HEK293T (cell line): ENCODE measurements at regions not wholly inside any gene's neighbourhood (a gene's known extent, or its start where the extent isn't known, plus 50 kb on each side); places are given as distances from the start of the nearest gene placed in this dataset.

Source experiments
- BHLHE40 ChIP-seq: fragments of 450-650 bp; IDR thresholded peaks from 2 replicates; pipeline ENCODE4 v1.6.1; 2016; ENCODE audit warnings: mild to moderate bottlenecking, moderate library complexity, borderline replicate concordance
- FOXA1 ChIP-seq: fragments of 450-650 bp; IDR thresholded peaks from 2 replicates; pipeline ENCODE4 v1.6.1; 2016; ENCODE audit warnings: mild to moderate bottlenecking
- FOXK2 ChIP-seq: fragments of 450-650 bp; IDR thresholded peaks from 2 replicates; pipeline ENCODE4 v1.6.1; 2016; ENCODE audit warnings: mild to moderate bottlenecking
- FOXM1 ChIP-seq: fragments of 450-650 bp; IDR thresholded peaks from 2 replicates; pipeline ENCODE4 v1.6.1; 2017; ENCODE audit warnings: mild to moderate bottlenecking, borderline replicate concordance
- HDGF ChIP-seq: fragments of 450-650 bp; IDR thresholded peaks from 2 replicates; pipeline ENCODE4 v1.6.1; 2017; ENCODE audit warnings: antibody characterized with exemption, borderline replicate concordance
- NFRKB ChIP-seq: fragments of 450-650 bp; IDR thresholded peaks from 2 replicates; pipeline ENCODE4 v1.6.1; 2016; ENCODE audit warnings: mild to moderate bottlenecking, moderate library complexity
- SP1 ChIP-seq: fragments of 450-650 bp; IDR thresholded peaks from 2 replicates; pipeline ENCODE4 v1.6.1; 2017
- SUZ12 ChIP-seq: fragments of 450-650 bp; IDR thresholded peaks from 2 replicates; pipeline ENCODE4 v1.6.1; 2016; ENCODE audit warnings: mild to moderate bottlenecking
- TARDBP ChIP-seq: fragments of 450-650 bp; IDR thresholded peaks from 2 replicates; pipeline ENCODE4 v1.6.1; 2016
- ZNF384 ChIP-seq: fragments of 450-650 bp; IDR thresholded peaks from 2 replicates; pipeline ENCODE4 v1.6.1; 2016
- TF ChIP-seq, protein P1 (sequence below): fragments of 450-650 bp; IDR thresholded peaks from 2 replicates; pipeline ENCODE4 v1.6.1; 2016

DNA sequence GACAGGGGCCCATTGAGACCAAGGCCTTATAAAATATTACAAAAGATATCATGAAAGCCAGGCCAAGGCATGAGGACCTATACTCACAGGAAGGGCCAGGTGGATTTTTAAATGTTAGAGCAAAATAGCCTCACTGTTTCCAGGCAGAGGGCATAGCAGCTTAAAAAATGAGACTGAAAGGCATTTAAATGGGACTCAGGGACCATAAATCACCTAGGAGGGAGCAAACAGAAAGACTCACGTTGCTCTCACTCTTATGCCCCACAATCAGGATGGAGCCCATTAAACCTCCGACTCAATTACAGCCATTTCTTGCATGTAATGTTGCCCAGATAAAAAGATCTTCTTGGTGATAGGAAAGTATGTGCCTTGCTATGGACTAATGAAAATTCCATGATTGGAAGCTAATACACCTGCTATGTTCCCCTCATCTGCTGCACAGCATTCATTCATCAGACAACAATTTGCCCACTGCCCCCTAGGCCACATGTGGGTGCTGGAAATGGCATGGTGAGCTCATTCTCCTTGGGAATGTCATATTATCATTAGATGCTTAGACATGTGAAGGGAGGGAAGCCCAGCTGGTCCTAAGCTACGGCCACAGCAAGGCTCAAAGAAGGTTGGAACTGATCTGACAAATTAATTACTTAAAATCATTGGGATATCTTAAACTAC, 128.6 kb upstream of the GRIA1 start:
- TF ChIP-seq TARDBP, result no peak
- TF ChIP-seq NFRKB, result no peak
- no peak for TF ChIP-seq SP1
- TF ChIP-seq, protein P1, sequence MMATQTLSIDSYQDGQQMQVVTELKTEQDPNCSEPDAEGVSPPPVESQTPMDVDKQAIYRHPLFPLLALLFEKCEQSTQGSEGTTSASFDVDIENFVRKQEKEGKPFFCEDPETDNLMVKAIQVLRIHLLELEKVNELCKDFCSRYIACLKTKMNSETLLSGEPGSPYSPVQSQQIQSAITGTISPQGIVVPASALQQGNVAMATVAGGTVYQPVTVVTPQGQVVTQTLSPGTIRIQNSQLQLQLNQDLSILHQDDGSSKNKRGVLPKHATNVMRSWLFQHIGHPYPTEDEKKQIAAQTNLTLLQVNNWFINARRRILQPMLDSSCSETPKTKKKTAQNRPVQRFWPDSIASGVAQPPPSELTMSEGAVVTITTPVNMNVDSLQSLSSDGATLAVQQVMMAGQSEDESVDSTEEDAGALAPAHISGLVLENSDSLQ, result no peak
- TF ChIP-seq FOXA1, result no peak
- no peak for TF ChIP-seq SUZ12
- TF ChIP-seq HDGF, result no peak
- TF ChIP-seq FOXM1, result no peak
- TF ChIP-seq ZNF384, result no peak
- no peak for TF ChIP-seq FOXK2
- no peak for TF ChIP-seq BHLHE40
